Liver (tissue), 3 donors: ENCODE measurements at regions not wholly inside any gene's neighbourhood (a gene's known extent, or its start where the extent isn't known, plus 50 kb on each side); places are given as distances from the start of the nearest gene placed in this dataset.

ENCODE experiments used
- SP1 ChIP-seq: IDR thresholded peaks from 2 replicates; pipeline ENCODE4 v1.6.1; 2018; ENCODE audit warnings: antibody characterized with exemption, mild to moderate bottlenecking
- TF ChIP-seq, protein P1 (sequence below): fragments of 150-350 bp; IDR thresholded peaks from 2 replicates; pipeline ENCODE4 v1.5.1; 2017; ENCODE audit warnings: improper control_type of control experiment, low read depth, low read length; ENCODE audit not compliant: missing input control
- TF ChIP-seq, protein P2 (sequence below): IDR thresholded peaks from 2 replicates; pipeline ENCODE4 v1.6.1; 2016; ENCODE audit warnings: antibody characterized with exemption, mild to moderate bottlenecking
- donor health status: healthy.
- donor health status: healthy.

DNA sequence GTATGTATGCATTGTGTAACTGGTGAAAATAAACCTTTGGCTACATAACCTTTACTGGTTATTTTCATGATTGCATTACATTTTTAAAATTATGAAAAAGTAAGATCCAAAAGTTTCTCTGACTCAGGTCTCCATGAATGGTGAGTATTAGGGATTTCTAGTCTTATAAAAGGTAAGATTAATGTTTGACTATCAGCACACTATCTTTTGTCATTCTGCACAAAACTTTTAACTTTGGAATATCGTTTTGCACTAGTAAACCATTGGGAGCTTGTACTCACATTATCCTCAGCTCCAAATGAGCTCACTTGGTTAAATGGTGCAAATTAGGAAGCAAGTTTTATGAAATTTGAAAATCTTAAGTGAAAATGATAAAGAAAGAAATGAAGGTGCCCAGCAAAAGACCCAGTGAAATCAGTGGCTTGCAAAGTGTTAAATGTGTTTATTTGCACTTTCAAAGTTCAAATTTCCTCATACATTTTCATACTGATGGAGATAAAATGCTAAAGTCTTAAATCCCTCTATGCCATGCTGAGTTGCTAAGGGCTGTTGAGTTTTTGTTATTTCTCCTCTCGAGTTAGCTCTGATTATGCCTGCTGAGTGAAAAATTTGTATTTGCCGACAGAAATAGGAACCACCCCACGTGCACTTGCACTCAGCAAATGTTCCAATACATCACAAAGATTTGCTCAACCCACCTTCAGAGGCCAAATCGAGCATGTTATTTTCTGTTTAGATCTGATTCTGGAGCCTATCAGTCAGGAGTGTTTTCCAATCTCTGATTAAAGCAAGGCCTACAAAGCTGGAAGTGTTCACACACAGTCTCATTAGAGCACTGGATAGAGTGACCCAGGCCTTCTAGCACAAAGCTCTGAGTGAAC is 885.7 kb downstream of the NR2F1-AS1 start:
- TF ChIP-seq, protein P1, sequence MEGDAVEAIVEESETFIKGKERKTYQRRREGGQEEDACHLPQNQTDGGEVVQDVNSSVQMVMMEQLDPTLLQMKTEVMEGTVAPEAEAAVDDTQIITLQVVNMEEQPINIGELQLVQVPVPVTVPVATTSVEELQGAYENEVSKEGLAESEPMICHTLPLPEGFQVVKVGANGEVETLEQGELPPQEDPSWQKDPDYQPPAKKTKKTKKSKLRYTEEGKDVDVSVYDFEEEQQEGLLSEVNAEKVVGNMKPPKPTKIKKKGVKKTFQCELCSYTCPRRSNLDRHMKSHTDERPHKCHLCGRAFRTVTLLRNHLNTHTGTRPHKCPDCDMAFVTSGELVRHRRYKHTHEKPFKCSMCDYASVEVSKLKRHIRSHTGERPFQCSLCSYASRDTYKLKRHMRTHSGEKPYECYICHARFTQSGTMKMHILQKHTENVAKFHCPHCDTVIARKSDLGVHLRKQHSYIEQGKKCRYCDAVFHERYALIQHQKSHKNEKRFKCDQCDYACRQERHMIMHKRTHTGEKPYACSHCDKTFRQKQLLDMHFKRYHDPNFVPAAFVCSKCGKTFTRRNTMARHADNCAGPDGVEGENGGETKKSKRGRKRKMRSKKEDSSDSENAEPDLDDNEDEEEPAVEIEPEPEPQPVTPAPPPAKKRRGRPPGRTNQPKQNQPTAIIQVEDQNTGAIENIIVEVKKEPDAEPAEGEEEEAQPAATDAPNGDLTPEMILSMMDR, result no peak
- TF ChIP-seq, protein P2, sequence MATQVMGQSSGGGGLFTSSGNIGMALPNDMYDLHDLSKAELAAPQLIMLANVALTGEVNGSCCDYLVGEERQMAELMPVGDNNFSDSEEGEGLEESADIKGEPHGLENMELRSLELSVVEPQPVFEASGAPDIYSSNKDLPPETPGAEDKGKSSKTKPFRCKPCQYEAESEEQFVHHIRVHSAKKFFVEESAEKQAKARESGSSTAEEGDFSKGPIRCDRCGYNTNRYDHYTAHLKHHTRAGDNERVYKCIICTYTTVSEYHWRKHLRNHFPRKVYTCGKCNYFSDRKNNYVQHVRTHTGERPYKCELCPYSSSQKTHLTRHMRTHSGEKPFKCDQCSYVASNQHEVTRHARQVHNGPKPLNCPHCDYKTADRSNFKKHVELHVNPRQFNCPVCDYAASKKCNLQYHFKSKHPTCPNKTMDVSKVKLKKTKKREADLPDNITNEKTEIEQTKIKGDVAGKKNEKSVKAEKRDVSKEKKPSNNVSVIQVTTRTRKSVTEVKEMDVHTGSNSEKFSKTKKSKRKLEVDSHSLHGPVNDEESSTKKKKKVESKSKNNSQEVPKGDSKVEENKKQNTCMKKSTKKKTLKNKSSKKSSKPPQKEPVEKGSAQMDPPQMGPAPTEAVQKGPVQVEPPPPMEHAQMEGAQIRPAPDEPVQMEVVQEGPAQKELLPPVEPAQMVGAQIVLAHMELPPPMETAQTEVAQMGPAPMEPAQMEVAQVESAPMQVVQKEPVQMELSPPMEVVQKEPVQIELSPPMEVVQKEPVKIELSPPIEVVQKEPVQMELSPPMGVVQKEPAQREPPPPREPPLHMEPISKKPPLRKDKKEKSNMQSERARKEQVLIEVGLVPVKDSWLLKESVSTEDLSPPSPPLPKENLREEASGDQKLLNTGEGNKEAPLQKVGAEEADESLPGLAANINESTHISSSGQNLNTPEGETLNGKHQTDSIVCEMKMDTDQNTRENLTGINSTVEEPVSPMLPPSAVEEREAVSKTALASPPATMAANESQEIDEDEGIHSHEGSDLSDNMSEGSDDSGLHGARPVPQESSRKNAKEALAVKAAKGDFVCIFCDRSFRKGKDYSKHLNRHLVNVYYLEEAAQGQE, result peak; percentile 26
- peak; percentile 57 for TF ChIP-seq SP1
